MM.1S (cell line): ENCODE measurements at regions not wholly inside any gene's neighbourhood (a gene's known extent, or its start where the extent isn't known, plus 50 kb on each side); places are given as distances from the start of the nearest gene placed in this dataset.

Source experiments
- DNase-seq: peaks from one replicate; pipeline ENCODE4 v3.0.0-alpha.2; 2015
- H2AFZ ChIP-seq: fragments of 300-600 bp; sonication (generic); 2 replicates; pipeline ENCODE4 v1.6.0; 2016; ENCODE audit warnings: antibody characterized with exemption, low read length
- H3F3A ChIP-seq: fragments of 300-600 bp; sonication (generic); 2 replicates; pipeline ENCODE4 v1.6.1; 2016; ENCODE audit warnings: mild to moderate bottlenecking, antibody characterized with exemption, low read length, moderate library complexity, mixed read lengths; ENCODE audit not compliant: insufficient read depth
- H3K27ac ChIP-seq: fragments of 300-600 bp; sonication (generic); 2 replicates; pipeline ENCODE4 v1.5.1; 2016; ENCODE audit warnings: mild to moderate bottlenecking, low read length
- H3K27me3 ChIP-seq: fragments of 300-600 bp; sonication (generic); replicated peaks from 2 replicates; pipeline ENCODE4 v1.6.0; 2016; ENCODE audit warnings: low read length; ENCODE audit not compliant: insufficient read depth
- H3K36me3 ChIP-seq: fragments of 300-600 bp; sonication (generic); replicated peaks from 2 replicates; pipeline ENCODE4 v1.6.1; 2016; ENCODE audit warnings: mild to moderate bottlenecking, low read length, mixed read lengths; ENCODE audit not compliant: insufficient read depth
- H3K4me1 ChIP-seq: fragments of 300-600 bp; sonication (generic); 2 replicates; pipeline ENCODE4 v1.6.1; 2016; ENCODE audit warnings: low read length, mixed read lengths
- H3K4me2 ChIP-seq: fragments of 300-600 bp; sonication (generic); 2 replicates; pipeline ENCODE4 v1.6.0; 2016; ENCODE audit warnings: low read depth, low read length
- H3K4me3 ChIP-seq: fragments of 300-600 bp; sonication (generic); 2 replicates; pipeline ENCODE4 v1.5.1; 2016; ENCODE audit warnings: low read length, mixed read lengths
- H3K79me2 ChIP-seq: fragments of 300-600 bp; sonication (generic); 2 replicates; pipeline ENCODE4 v1.6.1; 2016; ENCODE audit warnings: mixed run types, low read length, mixed read lengths
- H3K9ac ChIP-seq: fragments of 300-600 bp; sonication (generic); 2 replicates; pipeline ENCODE4 v1.6.1; 2016; ENCODE audit warnings: low read length, mixed read lengths
- H3K9me2 ChIP-seq: fragments of 300-600 bp; sonication (generic); replicated peaks from 2 replicates; pipeline ENCODE4 v1.6.1; 2016; ENCODE audit warnings: mild to moderate bottlenecking, low read length, mixed read lengths; ENCODE audit not compliant: insufficient read depth
- H3K9me3 ChIP-seq: fragments of 300-600 bp; sonication (generic); replicated peaks from 2 replicates; pipeline ENCODE4 v1.6.1; 2016; ENCODE audit warnings: mild to moderate bottlenecking, low read length, mixed read lengths; ENCODE audit not compliant: insufficient read depth
- H4K20me1 ChIP-seq: fragments of 300-600 bp; sonication (generic); 2 replicates; pipeline ENCODE4 v1.6.1; 2016; ENCODE audit warnings: mild to moderate bottlenecking, low read length, moderate library complexity, mixed read lengths; ENCODE audit not compliant: insufficient read depth
- CTCF ChIP-seq: fragments of 300-600 bp; sonication (generic); IDR thresholded peaks from 2 replicates; pipeline ENCODE4 v1.5.1; 2016; ENCODE audit warnings: antibody characterized with exemption, low read length, mixed read lengths
- EZH2 ChIP-seq: fragments of 300-600 bp; sonication (generic); optimal IDR thresholded peaks from 2 replicates; pipeline ENCODE3; 2017; ENCODE audit warnings: low read depth, mild to moderate bottlenecking, antibody characterized with exemption, low read length, mixed read lengths
- EZH2phosphoT487 ChIP-seq: fragments of 300-600 bp; sonication (generic); IDR thresholded peaks from 2 replicates; pipeline ENCODE4 v1.6.1; 2018; ENCODE audit warnings: antibody characterized with exemption, low read length

DNA sequence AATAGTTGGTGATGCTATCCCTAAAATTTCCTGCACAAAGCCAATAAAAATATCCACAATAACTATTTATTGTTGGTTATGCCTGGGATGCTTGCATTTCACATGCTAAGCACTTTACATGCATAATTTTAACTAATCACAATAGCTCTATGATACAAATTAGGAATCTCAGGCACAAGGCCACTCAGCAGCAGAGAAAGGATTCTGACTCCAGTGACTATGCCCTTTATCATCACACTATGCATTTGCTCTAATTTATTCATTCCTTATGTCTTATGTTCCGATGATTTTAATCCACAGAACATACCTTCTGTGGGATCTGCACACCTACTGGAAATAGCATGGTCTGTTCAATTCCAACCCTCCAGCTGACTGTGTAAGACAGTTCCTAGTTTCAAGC lies 476.1 kb downstream of the TMEM232 start:
- H3K27me3 ChIP-seq: no peaks in the 10 kb centered on the region
- TF ChIP-seq EZH2phosphoT487 (no peak), EZH2 (no peak), CTCF (no peak)
- H3K9me3 ChIP-seq: no peaks in the 10 kb centered on the region

DNA sequence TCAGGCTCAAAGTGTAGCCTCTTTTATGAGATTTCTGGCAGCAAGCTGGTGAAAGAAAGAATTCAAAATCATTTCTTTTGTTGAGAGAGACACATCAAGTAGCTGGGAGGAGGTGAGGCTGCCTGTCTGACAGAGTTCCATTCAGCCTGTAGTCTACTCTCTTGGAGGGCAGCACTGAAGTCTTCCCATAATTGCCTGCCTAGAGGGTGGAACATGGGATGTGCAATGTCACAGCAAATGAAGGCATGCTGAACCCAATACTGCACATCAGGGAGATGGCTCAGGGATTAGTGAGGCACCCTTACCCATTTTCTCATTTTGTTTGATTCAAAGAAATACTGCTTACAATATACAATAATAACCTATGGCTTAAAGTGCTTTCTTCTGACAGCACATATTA lies 475.7 kb downstream of the TMEM232 start:
- DNase-seq: no peak
- Histone ChIP-seq H4K20me1 (no peaks in the 10 kb centered on the region), H2AFZ (no peak overlapping the region), H3K9ac (no peak overlapping the region), H3K36me3 (no peaks in the 10 kb centered on the region), H3K4me1 (no peaks in the 10 kb centered on the region), H3F3A (no peaks in the 10 kb centered on the region), H3K9me3 (no peaks in the 10 kb centered on the region), H3K4me3 (no peak overlapping the region), H3K4me2 (no peak overlapping the region), H3K27me3 (no peaks in the 10 kb centered on the region), H3K9me2 (no peaks in the 10 kb centered on the region), H3K27ac (no peak overlapping the region), H3K79me2 (no peaks in the 10 kb centered on the region)
- TF ChIP-seq EZH2phosphoT487: no peak
- TF ChIP-seq EZH2: no peak
- TF ChIP-seq CTCF: no peak

More for the DNA sequence above, 476.1 kb downstream of the TMEM232 start:
- no peak overlapping the region for H3K4me3 ChIP-seq
- DNase-seq: no peak
- H3K79me2 ChIP-seq: no peaks in the 10 kb centered on the region
- H3K4me1 ChIP-seq: no peaks in the 10 kb centered on the region
- no peak overlapping the region for H3K9ac ChIP-seq
- H4K20me1 ChIP-seq: no peaks in the 10 kb centered on the region
- no peaks in the 10 kb centered on the region for H3K9me2 ChIP-seq
- no peaks in the 10 kb centered on the region for H3F3A ChIP-seq
- no peak overlapping the region for H3K27ac ChIP-seq
- no peak overlapping the region for H3K4me2 ChIP-seq
- H2AFZ ChIP-seq: no peak overlapping the region
- no peaks in the 10 kb centered on the region for H3K36me3 ChIP-seq

DNA sequence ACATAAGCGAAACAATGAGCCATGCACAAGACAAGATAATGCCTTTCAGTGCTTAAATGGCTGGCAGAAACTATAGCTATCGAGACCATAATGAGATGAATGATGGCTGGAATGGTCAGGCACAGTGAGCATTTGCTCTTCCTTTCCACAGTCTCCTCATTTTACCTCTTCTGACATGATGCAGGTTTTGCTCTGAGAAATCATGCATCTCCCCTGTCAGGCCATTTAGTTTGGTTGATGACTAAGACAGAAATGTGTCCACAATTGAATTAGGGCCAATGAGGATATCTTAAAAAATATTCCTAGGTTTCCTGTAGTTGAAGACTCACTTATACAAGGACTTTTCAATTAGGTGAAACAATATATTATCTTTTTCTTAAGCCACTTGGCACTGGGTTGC lies 475.1 kb downstream of the TMEM232 start:
- H3K4me2 ChIP-seq: no peak overlapping the region
- TF ChIP-seq CTCF (no peak), EZH2 (no peak), EZH2phosphoT487 (no peak)
- no peak overlapping the region for H3K27ac ChIP-seq
- H3K9me2 ChIP-seq: no peaks in the 10 kb centered on the region
- no peak for DNase-seq
- H3F3A ChIP-seq: no peaks in the 10 kb centered on the region
- no peaks in the 10 kb centered on the region for H3K79me2 ChIP-seq
- no peak overlapping the region for H3K9ac ChIP-seq
- no peaks in the 10 kb centered on the region for H3K36me3 ChIP-seq
- H4K20me1 ChIP-seq: no peaks in the 10 kb centered on the region
- no peaks in the 10 kb centered on the region for H3K9me3 ChIP-seq
- H3K4me1 ChIP-seq: no peaks in the 10 kb centered on the region
- H3K4me3 ChIP-seq: no peak overlapping the region
- H3K27me3 ChIP-seq: no peaks in the 10 kb centered on the region
- H2AFZ ChIP-seq: no peak overlapping the region

- no peak overlapping the region for H2AFZ ChIP-seq
- no peaks in the 10 kb centered on the region for H3F3A ChIP-seq
- H3K4me2 ChIP-seq: no peak overlapping the region
- no peak for DNase-seq
- no peaks in the 10 kb centered on the region for H3K9me3 ChIP-seq
- no peak overlapping the region for H3K4me3 ChIP-seq
- no peaks in the 10 kb centered on the region for H3K27me3 ChIP-seq
- H3K9me2 ChIP-seq: no peaks in the 10 kb centered on the region
- H4K20me1 ChIP-seq: no peaks in the 10 kb centered on the region
- no peaks in the 10 kb centered on the region for H3K36me3 ChIP-seq
- TF ChIP-seq CTCF (no peak), EZH2 (no peak), EZH2phosphoT487 (no peak)
- no peaks in the 10 kb centered on the region for H3K4me1 ChIP-seq
- H3K79me2 ChIP-seq: no peaks in the 10 kb centered on the region
- H3K9ac ChIP-seq: no peak overlapping the region
- no peak overlapping the region for H3K27ac ChIP-seq
These were observed 471.3 kb downstream of the TMEM232 start for GRCh38 chr5:110255194-110255593.
